Prostate gland (tissue), 2 donors: ENCODE measurements at regions not wholly inside any gene's neighbourhood (a gene's known extent, or its start where the extent isn't known, plus 50 kb on each side); places are given as distances from the start of the nearest gene placed in this dataset.

Experiments used
- POLR2A ChIP-seq: fragments of 450-650 bp; IDR thresholded peaks from one replicate; pipeline ENCODE4 v1.6.1; 2016; ENCODE audit warnings: antibody characterized with exemption, mild to moderate bottlenecking
- TF ChIP-seq, protein P1 (sequence below), 4 experiments: fragments of 200-600 bp in 2 of 4; fragments of 450-650 bp in 2 of 4; sonication (generic) in 2 of 4; IDR thresholded peaks; 1 replicate in 3 of 4; 2 replicates in 1 of 4; pipeline ENCODE4 v1.5.1; 2016 to 2019; ENCODE audit warnings: antibody characterized with exemption in 4 of 4, mild to moderate bottlenecking in 2 of 4, moderate library complexity in 2 of 4

GRCh38 chr4:3708103-3708510, 58.1 kb upstream of the ADRA2C start:
- TF ChIP-seq POLR2A: no peak
- TF ChIP-seq, protein P1, sequence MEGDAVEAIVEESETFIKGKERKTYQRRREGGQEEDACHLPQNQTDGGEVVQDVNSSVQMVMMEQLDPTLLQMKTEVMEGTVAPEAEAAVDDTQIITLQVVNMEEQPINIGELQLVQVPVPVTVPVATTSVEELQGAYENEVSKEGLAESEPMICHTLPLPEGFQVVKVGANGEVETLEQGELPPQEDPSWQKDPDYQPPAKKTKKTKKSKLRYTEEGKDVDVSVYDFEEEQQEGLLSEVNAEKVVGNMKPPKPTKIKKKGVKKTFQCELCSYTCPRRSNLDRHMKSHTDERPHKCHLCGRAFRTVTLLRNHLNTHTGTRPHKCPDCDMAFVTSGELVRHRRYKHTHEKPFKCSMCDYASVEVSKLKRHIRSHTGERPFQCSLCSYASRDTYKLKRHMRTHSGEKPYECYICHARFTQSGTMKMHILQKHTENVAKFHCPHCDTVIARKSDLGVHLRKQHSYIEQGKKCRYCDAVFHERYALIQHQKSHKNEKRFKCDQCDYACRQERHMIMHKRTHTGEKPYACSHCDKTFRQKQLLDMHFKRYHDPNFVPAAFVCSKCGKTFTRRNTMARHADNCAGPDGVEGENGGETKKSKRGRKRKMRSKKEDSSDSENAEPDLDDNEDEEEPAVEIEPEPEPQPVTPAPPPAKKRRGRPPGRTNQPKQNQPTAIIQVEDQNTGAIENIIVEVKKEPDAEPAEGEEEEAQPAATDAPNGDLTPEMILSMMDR (IDR thresholded peaks at IDR 0.05): no peak
